Hepatocyte (in vitro differentiated cells): ENCODE measurements at regions not wholly inside any gene's neighbourhood (a gene's known extent, or its start where the extent isn't known, plus 50 kb on each side); places are given as distances from the start of the nearest gene placed in this dataset.

Experiments used
- CTCF ChIP-seq: fragments of 200-600 bp; sonication (generic); IDR thresholded peaks from 2 replicates; pipeline ENCODE4 v1.5.1; 2016; ENCODE audit warnings: antibody characterized with exemption, mild to moderate bottlenecking; ENCODE audit not compliant: poor library complexity
- EZH2phosphoT487 ChIP-seq: fragments of 200-600 bp; sonication (generic); IDR thresholded peaks from one replicate; pipeline ENCODE4 v1.6.1; 2018; ENCODE audit warnings: antibody characterized with exemption, mild to moderate bottlenecking, low read depth, moderate library complexity; ENCODE audit not compliant: unreplicated experiment, severe bottlenecking

- TF ChIP-seq CTCF: no peak
- TF ChIP-seq EZH2phosphoT487: no peak
Measured at GRCh38 chr5:2430606-2431005, 320.9 kb downstream of the IRX2 start.
